ENCODE measurements at regions not wholly inside any gene's neighbourhood (a gene's known extent, or its start where the extent isn't known, plus 50 kb on each side); places are given as distances from the start of the nearest gene placed in this dataset.
A peak's percentile ranks its signal among the peaks of the same experiment; 100 is the strongest.

DNA sequence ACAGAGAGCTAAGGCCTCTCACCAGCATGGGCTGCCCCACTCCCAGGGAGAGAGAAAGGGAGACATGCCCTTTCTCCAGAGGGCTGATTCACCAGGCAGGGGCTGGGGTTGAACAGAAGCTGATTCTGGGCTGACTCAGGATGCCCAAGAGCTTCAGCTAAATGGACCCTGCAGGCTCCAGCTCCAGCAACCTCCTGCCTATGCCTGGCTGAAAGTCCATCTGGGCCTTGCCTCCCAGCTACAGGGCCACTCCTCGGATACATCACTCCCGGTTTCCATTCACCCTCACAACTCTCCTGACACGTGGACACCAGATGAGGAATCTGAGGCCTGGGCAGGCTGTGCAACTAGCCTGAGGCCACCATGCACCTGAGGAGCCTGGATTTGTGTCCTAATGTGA lies 215.5 kb downstream of the BUD13 start:
- DNase-seq (ENCODE audit: low spot score): peak; percentile 27

DNA sequence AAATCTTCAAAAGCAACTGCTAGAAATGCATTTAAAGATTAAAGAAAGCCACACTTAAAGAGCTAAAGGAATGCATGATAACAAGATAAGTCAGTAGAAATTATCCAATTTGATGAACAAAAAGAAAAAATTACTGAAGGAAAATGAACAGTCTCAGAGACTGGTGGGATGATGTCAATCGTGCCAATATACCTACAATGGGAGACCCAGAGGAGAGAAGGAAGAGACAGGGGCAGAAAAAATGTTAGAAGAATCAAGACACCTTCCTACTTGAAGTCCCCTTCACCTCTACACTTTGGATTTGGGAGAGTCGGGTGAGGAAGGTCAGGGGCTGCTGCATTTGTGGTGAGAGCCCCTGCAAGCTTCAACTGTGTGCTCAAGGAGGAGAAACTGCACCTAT lies 216.3 kb downstream of the BUD13 start:
- DNase-seq (ENCODE audit: low spot score): no peak

DNA sequence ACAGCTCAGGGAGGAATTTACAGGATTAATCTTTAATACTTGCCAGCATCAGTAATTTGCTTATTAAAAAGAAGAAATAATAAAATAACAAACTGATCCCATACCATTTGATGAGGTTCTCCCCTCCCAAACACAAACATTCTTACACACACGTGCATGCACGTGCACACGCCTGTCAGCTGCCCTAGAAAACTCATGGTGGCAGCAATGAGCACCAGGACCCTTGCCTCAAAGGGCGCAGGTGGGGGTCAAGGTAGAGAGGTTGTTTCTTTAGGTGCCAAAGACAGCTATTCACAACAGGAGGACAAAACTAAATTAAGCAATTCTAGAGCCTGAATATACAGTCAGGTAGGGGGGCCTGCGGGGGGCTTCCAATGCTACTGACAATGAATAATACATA lies 219.3 kb downstream of the BUD13 start:
- no peak for DNase-seq (ENCODE audit: low spot score)

DNA sequence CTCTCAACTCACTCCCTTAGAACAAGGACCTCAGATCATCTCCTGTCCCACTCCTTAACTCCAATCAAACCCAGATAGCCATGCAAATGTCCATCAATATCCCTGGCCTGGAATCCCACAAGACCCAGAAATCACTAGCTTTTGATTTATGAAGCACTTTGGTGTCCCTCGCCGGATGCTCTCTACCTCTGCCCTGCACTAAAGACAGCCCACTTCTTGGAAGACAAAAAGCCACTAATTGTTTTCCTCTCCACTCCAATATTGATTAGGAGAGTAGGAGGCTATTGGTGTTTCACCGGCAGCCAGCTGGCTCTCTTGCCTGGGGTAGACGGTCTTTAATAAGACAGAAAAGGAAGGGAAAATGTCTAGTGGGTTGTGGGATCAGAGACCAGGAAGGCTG lies 221.2 kb downstream of the BUD13 start:
- no peak for DNase-seq (ENCODE audit: low spot score)

DNA sequence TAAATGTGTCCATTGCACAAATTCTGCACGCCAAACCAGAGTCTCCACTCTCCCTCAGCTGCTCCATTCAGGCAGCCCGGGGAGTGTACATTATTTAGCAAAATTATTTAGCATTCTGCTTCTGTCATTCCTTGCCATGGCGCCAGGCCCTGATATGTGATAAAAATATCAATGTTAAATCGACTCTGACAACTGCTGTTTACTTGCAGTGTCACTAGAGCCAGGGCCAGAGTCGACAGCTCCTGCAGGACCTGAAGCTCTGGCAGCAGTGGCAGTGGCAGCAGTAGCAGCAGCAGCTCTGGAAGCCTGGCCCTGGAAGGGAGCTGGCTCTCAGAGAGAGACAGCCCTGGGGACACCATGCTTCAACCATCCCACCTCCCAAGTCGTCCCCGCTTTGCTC lies 224.5 kb downstream of the BUD13 start:
- DNase-seq (ENCODE audit: low spot score): no peak

DNA sequence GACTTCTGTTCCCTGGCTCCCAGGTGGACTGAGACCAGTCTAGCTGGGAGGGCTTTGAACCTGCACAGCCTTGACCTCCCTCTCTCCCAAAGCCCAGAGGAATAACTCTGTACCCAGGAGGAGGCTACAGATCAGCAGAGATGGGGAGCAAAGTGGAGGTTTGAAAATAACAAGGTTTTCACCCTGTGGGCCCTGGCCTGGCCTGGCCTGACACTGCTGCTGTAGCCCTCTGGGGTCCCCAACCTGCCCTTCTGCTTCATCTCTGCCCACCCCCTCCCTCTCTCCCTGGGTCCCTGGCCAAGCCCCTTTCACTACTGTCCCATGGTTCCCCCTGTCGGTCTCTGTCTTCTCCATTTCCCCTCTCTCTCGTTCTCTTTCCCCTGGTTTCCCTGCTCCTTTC lies 225.2 kb downstream of the BUD13 start:
- no peak for DNase-seq (ENCODE audit: low spot score)

DNA sequence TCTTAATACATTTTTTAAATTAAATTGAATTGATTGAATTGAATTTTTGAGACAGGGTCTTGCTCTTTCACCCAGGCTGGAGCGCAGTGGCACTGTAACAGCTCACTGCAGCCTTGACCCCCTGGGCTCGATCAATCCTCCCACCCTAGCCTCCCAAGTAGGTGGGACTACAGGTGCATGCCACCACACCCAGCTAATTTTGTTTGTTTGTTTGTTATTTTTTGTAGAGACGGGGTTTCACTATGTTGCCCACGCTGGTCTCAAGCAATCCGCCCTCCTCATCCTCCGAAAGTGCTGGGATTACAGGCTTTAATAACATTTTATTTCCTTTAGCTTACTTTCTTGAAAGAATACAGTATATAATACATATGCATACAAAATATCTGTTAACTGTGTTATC lies 226.9 kb downstream of the BUD13 start:
- no peak for DNase-seq (ENCODE audit: low spot score)

DNA sequence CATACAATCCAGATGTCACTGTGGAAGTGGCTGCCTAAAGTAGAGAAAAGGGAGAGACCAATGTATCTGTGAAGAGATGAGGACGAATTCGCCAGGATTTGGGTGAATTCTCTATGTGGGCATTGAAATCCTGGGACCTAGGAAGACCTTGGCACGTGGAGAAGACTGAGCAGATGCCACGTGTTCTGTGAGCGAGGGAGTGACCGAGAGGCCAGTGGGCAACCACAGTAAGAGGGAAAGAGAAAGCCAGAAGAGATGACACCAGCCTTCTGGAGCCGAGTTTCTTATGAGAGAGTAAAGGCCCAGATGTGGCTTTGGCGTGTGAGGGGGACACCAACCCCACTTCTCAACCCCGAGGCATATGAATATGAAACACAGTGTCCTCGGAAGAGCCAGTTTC lies 228.1 kb downstream of the BUD13 start:
- no peak for DNase-seq (ENCODE audit: low spot score)

DNA sequence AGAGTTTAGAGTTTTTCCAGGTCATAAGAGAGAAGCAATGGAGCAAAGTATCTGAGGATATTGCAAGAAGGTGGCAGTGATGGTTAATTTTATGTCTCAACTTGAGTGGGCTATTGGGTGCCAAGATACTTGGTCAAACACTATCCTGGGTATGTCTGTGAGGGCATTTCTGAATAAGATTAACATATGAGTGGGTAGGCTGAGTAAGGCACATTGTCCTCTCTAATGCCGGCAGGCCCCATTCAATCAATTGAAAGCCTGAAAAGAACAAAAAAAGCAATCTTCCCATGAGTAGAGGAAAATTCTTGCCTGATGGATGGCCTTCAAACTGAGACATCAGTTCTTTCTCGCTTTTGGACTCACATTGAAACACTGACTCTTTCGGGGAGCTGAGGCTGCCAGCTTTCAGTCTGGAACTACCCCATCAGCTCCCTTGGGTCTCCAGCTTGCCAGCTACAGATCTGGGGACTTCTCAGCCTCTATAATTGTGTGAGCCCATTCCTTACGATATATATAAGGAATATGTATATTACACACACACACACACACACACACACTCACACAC lies 228.8 kb downstream of the BUD13 start:
- no peak for DNase-seq (ENCODE audit: low spot score)

DNA sequence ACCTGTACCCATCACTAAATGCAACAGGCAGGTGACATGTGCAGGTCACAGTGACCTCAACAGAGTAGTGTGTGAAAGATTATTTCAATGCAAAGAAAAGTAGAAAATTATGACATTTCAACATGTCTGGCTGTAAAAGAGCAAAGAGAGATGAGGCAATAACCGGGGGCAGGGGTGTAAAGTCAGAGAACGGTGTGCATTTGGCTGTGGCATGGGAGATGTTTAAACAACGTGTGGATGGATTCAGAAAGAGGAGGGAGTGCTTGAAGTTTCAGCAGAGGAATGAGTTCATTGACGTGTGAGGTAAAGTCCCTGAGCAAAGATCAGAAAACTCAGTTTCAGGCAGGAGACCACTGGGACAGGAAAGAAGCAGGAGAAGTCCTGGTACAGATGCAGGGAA lies 229.7 kb downstream of the BUD13 start:
- DNase-seq (ENCODE audit: low spot score): no peak

GRCh38 chr11:116542406-116542805 lies 230.4 kb downstream of the BUD13 start:
- no peak for DNase-seq (ENCODE audit: low spot score)

DNA sequence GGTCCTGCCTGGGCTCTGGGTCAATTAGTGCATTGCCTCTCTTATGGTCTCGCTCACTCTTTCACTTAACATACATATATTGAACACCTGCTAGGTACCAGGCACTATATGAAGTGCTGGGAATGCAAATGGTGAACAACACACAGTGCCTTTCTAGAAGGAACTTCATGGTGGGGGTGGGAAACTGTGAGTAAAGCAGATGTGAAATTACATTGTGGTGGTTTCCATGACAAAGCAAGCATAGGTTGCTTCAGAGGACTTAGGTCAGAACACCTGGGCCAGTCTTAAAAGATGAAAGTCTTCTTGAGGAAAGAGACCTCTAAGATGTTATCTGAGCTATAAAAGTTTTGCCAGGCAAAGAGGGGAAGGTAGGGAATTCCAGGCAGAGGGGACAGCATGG lies 231.3 kb downstream of the BUD13 start:
- no peak for DNase-seq (ENCODE audit: low spot score)

DNA sequence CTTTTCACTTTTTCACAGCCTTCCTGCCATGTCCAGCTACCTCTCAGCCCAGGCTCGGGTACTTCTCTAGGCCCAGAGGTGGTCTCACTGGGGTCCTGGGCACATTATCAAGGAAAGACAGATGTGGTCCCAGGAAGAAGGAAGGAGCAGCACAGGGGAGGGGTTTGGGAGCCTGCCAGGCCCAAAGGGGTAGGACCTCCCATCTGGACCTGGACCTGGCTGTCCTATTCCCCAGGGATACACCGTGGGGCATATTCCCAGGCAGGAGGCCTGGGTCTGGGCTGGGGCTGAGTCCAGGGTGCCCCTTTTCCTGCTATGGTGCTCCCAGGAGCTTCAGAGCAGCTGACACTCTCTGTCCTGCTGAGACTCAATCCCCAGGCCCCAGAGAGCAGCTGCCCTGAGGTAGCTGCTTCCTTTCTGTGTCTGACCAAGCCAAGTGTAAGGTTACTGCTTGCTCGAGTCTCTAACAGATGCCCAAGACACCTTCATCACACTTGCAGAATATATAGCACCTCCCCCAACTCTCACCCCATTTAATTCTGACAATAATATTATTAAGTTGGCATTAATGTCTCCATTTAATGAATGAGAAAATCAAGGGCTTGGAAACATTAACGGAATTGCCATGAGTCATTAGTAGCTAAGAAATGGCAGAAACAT lies 232.0 kb downstream of the BUD13 start:
- no peak for DNase-seq (ENCODE audit: low spot score)

GRCh38 chr11:116539836-116540418 lies 232.9 kb downstream of the BUD13 start:
- DNase-seq (ENCODE audit: low spot score): no peak

GRCh38 chr11:116539211-116539610 lies 233.6 kb downstream of the BUD13 start:
- no peak for DNase-seq (ENCODE audit: low spot score)

DNA sequence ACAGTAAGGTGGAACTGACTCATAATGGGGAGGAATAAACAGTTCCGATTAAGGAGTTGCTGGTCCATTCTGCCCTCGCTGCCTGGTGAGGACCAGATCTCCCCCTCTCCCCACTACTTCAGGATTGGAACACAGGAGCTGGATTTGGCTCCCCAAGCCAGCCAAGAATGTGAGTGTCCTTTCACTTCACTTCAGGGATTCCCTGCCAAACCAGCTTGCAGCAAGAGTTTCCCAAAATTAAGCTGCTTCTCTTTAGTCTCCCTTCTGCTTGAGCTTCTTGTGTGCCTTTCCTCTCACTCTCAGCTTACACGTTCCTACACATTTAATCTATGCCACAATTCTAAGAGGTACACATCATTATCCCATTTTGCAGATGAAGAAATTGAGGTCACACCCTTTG lies 234.1 kb downstream of the BUD13 start:
- DNase-seq (ENCODE audit: low spot score): no peak

- DNase-seq (ENCODE audit: low spot score): no peak
These were observed 235.1 kb downstream of the BUD13 start for GRCh38 chr11:116537709-116538108.

GRCh38 chr11:116537121-116537520 lies 235.7 kb downstream of the BUD13 start:
- no peak for DNase-seq (ENCODE audit: low spot score)

DNA sequence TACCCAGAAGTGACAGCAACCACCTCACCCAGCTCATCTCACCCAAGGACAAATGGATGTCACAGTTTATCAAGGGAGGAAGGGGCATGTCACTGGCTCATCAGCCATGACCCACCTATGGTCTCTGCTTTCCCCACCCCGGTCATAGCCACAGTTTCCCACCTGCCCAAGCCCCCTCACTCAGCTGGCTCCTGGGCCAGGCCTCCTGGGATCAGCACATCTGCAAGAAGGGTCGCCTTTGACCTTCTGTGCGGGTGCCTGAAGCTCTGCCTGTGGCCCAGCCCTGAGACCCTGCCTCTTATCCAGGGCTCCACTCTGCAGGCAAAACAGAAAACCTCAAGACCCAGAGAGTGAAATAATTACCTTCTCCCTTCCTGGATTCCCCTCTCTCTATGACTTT lies 236.4 kb downstream of the BUD13 start:
- no peak for DNase-seq (ENCODE audit: low spot score)

DNA sequence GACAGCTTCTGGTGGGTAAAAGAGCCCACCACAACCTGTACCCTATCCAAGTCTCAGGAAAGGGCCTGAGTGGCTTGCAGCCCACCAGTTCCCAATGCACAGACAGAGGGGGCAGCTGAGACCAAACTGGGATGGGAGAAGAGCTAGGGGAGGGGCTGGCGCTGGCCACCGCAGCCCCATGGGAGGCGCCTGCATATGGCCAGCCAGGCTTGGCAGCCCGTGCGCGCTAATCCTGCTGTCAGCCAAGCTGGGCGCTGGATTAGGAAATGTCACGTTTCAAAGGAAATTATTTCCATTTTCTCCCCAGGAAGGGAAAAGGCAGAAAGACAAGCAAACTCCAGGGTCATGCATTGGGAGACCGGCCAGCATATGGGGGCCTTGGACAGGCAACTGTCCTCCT lies 236.8 kb downstream of the BUD13 start:
- DNase-seq (ENCODE audit: low spot score): no peak

GRCh38 chr11:116535120-116535519 lies 237.7 kb downstream of the BUD13 start:
- no peak for DNase-seq (ENCODE audit: low spot score)

- DNase-seq (ENCODE audit: low spot score): no peak
These were observed 238.4 kb downstream of the BUD13 start for GRCh38 chr11:116534270-116534975.

- DNase-seq (ENCODE audit: low spot score): no peak
These were observed 239.5 kb downstream of the BUD13 start for GRCh38 chr11:116533186-116533825.

Data from GM03348 (cell line).